GM12874 (cell line): ENCODE measurements at regions not wholly inside any gene's neighbourhood (a gene's known extent, or its start where the extent isn't known, plus 50 kb on each side); places are given as distances from the start of the nearest gene placed in this dataset.

Experiments
- TF ChIP-seq, protein P1 (sequence below): IDR thresholded peaks from 2 replicates; pipeline ENCODE4 v1.5.1; 2011; ENCODE audit warnings: low read depth, mild to moderate bottlenecking, control low read depth, low read length, moderate library complexity; ENCODE audit not compliant: insufficient read depth

- TF ChIP-seq, protein P1, sequence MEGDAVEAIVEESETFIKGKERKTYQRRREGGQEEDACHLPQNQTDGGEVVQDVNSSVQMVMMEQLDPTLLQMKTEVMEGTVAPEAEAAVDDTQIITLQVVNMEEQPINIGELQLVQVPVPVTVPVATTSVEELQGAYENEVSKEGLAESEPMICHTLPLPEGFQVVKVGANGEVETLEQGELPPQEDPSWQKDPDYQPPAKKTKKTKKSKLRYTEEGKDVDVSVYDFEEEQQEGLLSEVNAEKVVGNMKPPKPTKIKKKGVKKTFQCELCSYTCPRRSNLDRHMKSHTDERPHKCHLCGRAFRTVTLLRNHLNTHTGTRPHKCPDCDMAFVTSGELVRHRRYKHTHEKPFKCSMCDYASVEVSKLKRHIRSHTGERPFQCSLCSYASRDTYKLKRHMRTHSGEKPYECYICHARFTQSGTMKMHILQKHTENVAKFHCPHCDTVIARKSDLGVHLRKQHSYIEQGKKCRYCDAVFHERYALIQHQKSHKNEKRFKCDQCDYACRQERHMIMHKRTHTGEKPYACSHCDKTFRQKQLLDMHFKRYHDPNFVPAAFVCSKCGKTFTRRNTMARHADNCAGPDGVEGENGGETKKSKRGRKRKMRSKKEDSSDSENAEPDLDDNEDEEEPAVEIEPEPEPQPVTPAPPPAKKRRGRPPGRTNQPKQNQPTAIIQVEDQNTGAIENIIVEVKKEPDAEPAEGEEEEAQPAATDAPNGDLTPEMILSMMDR = no peak
Observed at GRCh38 chr20:20802328-20802727, 89.9 kb upstream of the RALGAPA2 start.

DNA sequence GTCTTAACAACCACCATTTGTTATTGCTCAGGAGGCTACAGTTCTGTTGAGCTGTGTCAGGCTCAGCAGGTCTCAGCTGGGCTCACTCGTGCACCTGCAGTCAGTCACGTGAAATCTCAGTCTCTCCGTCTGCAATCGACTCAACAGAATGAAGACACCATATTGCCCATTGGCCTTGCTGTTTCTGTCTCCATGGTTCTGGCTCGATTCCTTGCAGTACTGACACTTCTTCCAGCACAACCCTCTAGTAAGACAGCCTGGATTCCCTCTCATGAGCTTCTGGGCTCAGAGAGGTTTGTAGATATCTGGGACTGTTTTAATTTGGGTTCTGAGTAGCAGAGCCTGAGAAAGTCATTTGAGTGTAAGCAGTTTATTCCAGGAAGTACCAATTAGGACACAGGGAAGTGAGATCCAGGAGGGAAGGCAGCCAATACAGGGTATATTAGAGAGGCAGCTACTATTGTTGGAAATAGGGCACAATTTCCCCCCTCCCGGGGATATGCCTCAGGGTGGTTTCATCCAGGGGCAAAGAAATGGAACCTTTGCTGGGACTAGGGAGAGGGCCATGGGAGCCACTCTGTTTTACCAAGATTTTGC is 87.4 kb upstream of the RALGAPA2 start:
- TF ChIP-seq, protein P1 = no peak

DNA sequence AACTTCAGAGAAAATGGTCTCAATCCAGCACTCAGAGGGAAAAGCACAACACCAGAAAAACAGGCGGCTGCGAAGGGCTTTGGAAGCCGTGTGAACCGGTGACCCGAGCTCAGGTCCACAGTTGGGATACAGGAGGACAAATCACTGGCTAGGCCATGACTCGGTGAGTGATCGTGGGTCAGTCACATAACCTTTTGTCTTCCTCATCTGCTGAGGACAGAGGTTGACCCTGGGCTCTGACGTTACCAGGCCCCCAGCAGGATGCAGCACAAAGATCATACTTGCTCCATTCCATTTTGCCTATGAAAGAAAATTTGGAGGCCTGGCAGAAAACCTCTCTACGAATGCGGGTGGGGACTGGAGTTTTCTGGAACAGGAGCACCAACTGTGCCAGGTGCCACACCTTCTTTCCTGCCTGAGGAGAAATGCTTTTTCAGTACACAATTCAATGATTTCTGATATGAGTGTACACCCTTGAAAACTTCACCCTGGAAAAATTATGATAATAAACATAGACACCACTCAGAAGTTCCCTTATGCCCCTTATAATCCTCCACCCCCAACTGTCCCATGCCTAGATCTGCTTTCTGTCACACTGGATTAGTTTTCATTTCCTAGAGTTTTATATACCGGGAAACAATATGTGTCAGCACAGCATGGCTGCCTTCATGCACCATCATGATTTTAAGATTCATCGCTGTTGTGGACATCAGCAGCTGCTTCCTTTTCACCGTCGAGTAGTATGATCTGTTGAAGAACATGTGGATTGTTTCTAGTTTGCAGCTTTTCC is 85.3 kb upstream of the RALGAPA2 start:
- TF ChIP-seq, protein P1 = no peak

- TF ChIP-seq, protein P1 = no peak
Observed at GRCh38 chr20:20796766-20797440, 84.5 kb upstream of the RALGAPA2 start.

- TF ChIP-seq, protein P1 = no peak
Observed at GRCh38 chr20:20795721-20796120, 83.3 kb upstream of the RALGAPA2 start.

DNA sequence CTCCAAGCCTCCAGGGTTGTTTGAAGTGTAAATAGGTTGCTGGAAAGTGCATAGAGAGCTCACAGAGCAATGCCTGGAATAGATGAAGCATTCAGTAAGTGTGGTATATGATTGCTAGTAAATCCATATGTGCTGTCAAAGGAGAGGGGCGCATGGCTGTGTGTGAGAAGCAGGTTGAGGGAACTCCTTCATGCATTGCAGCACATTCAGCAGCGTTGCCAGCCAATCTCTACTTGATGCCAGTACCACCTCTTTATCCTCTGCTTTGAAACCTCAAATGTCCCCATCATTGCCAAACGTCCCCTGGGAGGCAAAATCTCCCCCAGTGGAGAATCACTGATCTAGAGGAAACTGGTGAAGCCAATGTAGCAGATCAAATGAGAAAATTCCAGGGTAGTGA is 82.7 kb upstream of the RALGAPA2 start:
- TF ChIP-seq, protein P1 = no peak

GRCh38 chr20:20793591-20793990 is 81.1 kb upstream of the RALGAPA2 start:
- TF ChIP-seq, protein P1 = no peak
